K562 (cell line): ENCODE measurements at regions not wholly inside any gene's neighbourhood (a gene's known extent, or its start where the extent isn't known, plus 50 kb on each side); places are given as distances from the start of the nearest gene placed in this dataset.

Experiments used
- ATAC-seq: fragments of 200-7000 bp; cut with Tn5 transposase; 3 replicates; pipeline ENCODE4 v1.9.1; 2020; ENCODE audit warnings: moderate library complexity
- BruUV-seq: library from RNA; stranded (reverse); fragments of 400-500 nt; replicated peaks from 2 replicates; lab custom pipeline; 2021; lab: Mats Ljungman, UMichigan
- CTCF ChIA-PET: fragments of 300-600 bp; formaldehyde crosslinking; extraction: SDS; loops from one replicate; lab custom pipeline; 2021; ENCODE audit warnings: low intra/inter-chr PET ratio; lab: Yijun Ruan, JAX
- POLR2A ChIA-PET: fragments of 300-600, 350-650 bp; sonication (Branson Sonifier 250); formaldehyde crosslinking; extraction: SDS; loops from one replicate; lab custom pipeline; 2021; ENCODE audit warnings: antibody characterized with exemption, inconsistent platforms; lab: Yijun Ruan, JAX
- DNase-seq, 4 experiments: peaks; one replicate each; pipeline versions ENCODE4 v3.0.0 to v3.0.0-alpha.2; 2011 to 2018; ENCODE audit warnings: low spot score in 3 of 4, mixed read lengths in 3 of 4; ENCODE audit errors: extremely low read depth in 1 of 4
- FAIRE-seq: peaks from 2 replicates; lab custom pipeline; 2011; peaks lifted over from hg19 to GRCh38; lab: Jason Lieb, UNC
- H2AFZ ChIP-seq: 2 replicates; pipeline ENCODE4 v1.6.0; 2011; ENCODE audit warnings: low read depth, low read length, control low read depth, inconsistent platforms
- H3K27ac ChIP-seq: fragments of 200-600 bp; 3 replicates; pipeline ENCODE4 v1.8.0; 2011; ENCODE audit warnings: low read depth, mild to moderate bottlenecking, control low read depth, inconsistent platforms, low read length, moderate library complexity, mixed read lengths; ENCODE audit errors: extremely low read depth
- H3K27me3 ChIP-seq, 2 experiments: fragments of 300-600 bp in 1 of 2; 2 replicates in 1 of 2; 3 replicates in 1 of 2; pipeline versions ENCODE4 v1.6.0 to v1.8.0; 2011; ENCODE audit warnings: inconsistent platforms in 2 of 2, low read length in 2 of 2, mild to moderate bottlenecking in 1 of 2, mixed read lengths in 1 of 2, moderate library complexity in 1 of 2; ENCODE audit not compliant: control insufficient read depth in 2 of 2, insufficient read depth in 2 of 2
- H3K36me3 ChIP-seq: fragments of 300-600 bp; 3 replicates; pipeline ENCODE4 v1.8.0; 2011; ENCODE audit warnings: mild to moderate bottlenecking, low read length, inconsistent platforms; ENCODE audit not compliant: control insufficient read depth, insufficient read depth
- H3K4me1 ChIP-seq, 2 experiments: fragments of 200-600 bp in 1 of 2; replicated peaks in 1 of 2; 2 replicates in 1 of 2; 3 replicates in 1 of 2; pipeline versions ENCODE4 v1.5.1 to v1.8.0; 2011; ENCODE audit warnings: inconsistent platforms in 2 of 2, low read length in 2 of 2, mild to moderate bottlenecking in 1 of 2, mixed read lengths in 1 of 2, moderate library complexity in 1 of 2; ENCODE audit not compliant: control insufficient read depth in 2 of 2, insufficient read depth in 2 of 2
- H3K4me2 ChIP-seq: 2 replicates; pipeline ENCODE4 v1.6.1; 2011; ENCODE audit warnings: low read length, control low read depth, inconsistent platforms, mixed read lengths; ENCODE audit not compliant: insufficient read depth
- H3K4me3 ChIP-seq: fragments of 200-600 bp; sonication (generic), shearing (Covaris generic); 2 replicates; pipeline ENCODE4 v1.5.1; 2016; ENCODE audit warnings: control low read depth, inconsistent platforms
- H3K79me2 ChIP-seq: fragments of 200-600 bp; 3 replicates; pipeline ENCODE4 v1.8.0; 2011; ENCODE audit warnings: low read length, inconsistent platforms; ENCODE audit not compliant: control insufficient read depth, insufficient read depth
- H3K9ac ChIP-seq, 2 experiments: 2 replicates each; pipeline versions ENCODE4 v1.6.0 to v1.6.1; 2011; ENCODE audit warnings: low read depth in 2 of 2, low read length in 2 of 2, control low read depth in 1 of 2, inconsistent platforms in 1 of 2, mild to moderate bottlenecking in 1 of 2, mixed read lengths in 1 of 2; ENCODE audit not compliant: insufficient read depth in 1 of 2
- H3K9me1 ChIP-seq: one replicate; pipeline ENCODE4 v1.6.0; 2011; ENCODE audit warnings: inconsistent platforms, mild to moderate bottlenecking, low read length, moderate library complexity; ENCODE audit not compliant: control insufficient read depth, insufficient read depth
- H3K9me3 ChIP-seq: replicated peaks from 2 replicates; pipeline ENCODE4 v1.5.1; 2011; ENCODE audit warnings: low read depth, low read length, inconsistent platforms; ENCODE audit not compliant: control insufficient read depth, insufficient read depth
- H4K20me1 ChIP-seq: replicated peaks from 2 replicates; pipeline ENCODE4 v1.6.1; 2011; ENCODE audit warnings: low read length, inconsistent platforms, mixed read lengths; ENCODE audit not compliant: control insufficient read depth, insufficient read depth
- CEBPZ ChIP-seq: fragments of 150-350 bp; IDR thresholded peaks from 2 replicates; pipeline ENCODE4 v1.6.1; 2014; ENCODE audit warnings: low read depth, mild to moderate bottlenecking, low read length, borderline replicate concordance
- HLTF ChIP-seq: fragments of 450-650 bp; IDR thresholded peaks from 2 replicates; pipeline ENCODE4 v1.6.1; 2016
- PRDM10 ChIP-seq: fragments of 450-650 bp; IDR thresholded peaks from 2 replicates; pipeline ENCODE4 v1.6.1; 2018; ENCODE audit not compliant: partially characterized antibody
- ZNF239 ChIP-seq: fragments of 250-450 bp; sonication (Bioruptor Pico); IDR thresholded peaks from 2 replicates; pipeline ENCODE4 v1.4.0; 2020; ENCODE audit warnings: mild to moderate bottlenecking
- in situ Hi-C: fragments of 300-500 bp; cut with MboI; formaldehyde crosslinking; loops from 4 replicates; pipeline ENCODE4 v1.15.0; 2018; ENCODE audit warnings: inconsistent platforms, mixed read lengths
- intact Hi-C: fragments of 100-400 bp; cut with micrococcal nuclease; formaldehyde crosslinking; loops from 2 replicates; pipeline ENCODE4 v1.14.2; 2022

DNA sequence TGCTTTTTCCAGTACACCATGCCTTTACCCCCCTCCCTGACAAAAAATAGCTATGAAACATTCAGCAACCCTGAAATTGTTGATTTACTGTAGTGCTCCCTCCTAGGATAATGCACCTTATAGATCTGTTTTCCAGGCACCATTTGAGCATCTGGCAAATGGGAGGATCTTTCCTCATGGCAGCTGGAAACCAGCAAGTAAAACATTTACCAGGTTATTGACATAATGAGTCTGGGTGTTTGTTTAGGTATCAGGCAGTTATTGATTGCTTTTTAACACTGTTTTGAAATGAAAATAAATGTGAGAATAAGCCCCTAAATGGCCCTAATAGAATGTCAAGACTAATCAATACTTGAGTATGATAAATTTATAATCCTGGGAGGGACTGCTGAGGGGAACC is 57.3 kb upstream of the KLF4 start:
- Histone ChIP-seq H3K4me2 (no peak overlapping the region), H3K79me2 (no peaks in the 10 kb centered on the region), H3K4me1 (peaks cover 0 to 2% of the 10 kb centered on the region in 2 experiments; a peak in 1 of 5 replicates), H3K9me1 (no peaks in the 10 kb centered on the region), H4K20me1 (no peaks in the 10 kb centered on the region), H3K9ac (no peak overlapping the region), H3K9me3 (no peaks in the 10 kb centered on the region), H3K36me3 (no peaks in the 10 kb centered on the region), H3K27me3 (peaks cover 5 to 7% of the 10 kb centered on the region in 2 experiments; a peak in 3 of 5 replicates), H2AFZ (no peak overlapping the region), H3K27ac (no peak overlapping the region), H3K4me3 (no peak overlapping the region)
- no peak for ATAC-seq
- CTCF ChIA-PET = no interaction called here
- no TSS peak for BruUV-seq
- no peak for FAIRE-seq
- TF ChIP-seq HLTF = no peak
- no peak for TF ChIP-seq ZNF239 (CRISPR knock-in tag)
- TF ChIP-seq CEBPZ = no peak
- no peak for TF ChIP-seq PRDM10
- intact Hi-C loops (no loop called here), in situ Hi-C loops (no loop called here)
- DNase-seq = no peak
- POLR2A ChIA-PET = interaction anchor here (0.9 kb wide), 1 partner anchor 16 kb away, joined by 3 read pairs; no protein-coding TSS in a partner anchor
